ENCODE measurements at regions not wholly inside any gene's neighbourhood (a gene's known extent, or its start where the extent isn't known, plus 50 kb on each side); places are given as distances from the start of the nearest gene placed in this dataset.

GRCh38 chr9:13445103-13445500 is 165.6 kb upstream of the MPDZ start:
- no peak overlapping the region for H2BK5ac ChIP-seq (ENCODE audit: low read depth, low read length, poor library complexity)

GRCh38 chr9:13444245-13445102 is 165.0 kb upstream of the MPDZ start:
- DNase-seq: no peak
- H3K14ac ChIP-seq (ENCODE audit: low read length): no peak overlapping the region
- H2BK5ac ChIP-seq (ENCODE audit: low read depth, low read length, poor library complexity): no peak overlapping the region
- no peak overlapping the region for H4K8ac ChIP-seq (ENCODE audit: low read depth, low read length)
- H3K4me2 ChIP-seq (ENCODE audit: low read length): no peak overlapping the region
- no peak overlapping the region for H2BK12ac ChIP-seq (ENCODE audit: low read length)
- H2AFZ ChIP-seq (ENCODE audit: insufficient read depth, low read length, poor library complexity): no peak overlapping the region
- H3K79me1 ChIP-seq (ENCODE audit: low read length): no peaks in the 10 kb centered on the region
- no peaks in the 10 kb centered on the region for H3K9me3 ChIP-seq (ENCODE audit: insufficient read depth, low read depth, low read length)
- H3K4me1 ChIP-seq (ENCODE audit: control insufficient read depth in 1 of 2, insufficient read depth in 2 of 2, low read length in 2 of 2): no peaks in the 10 kb centered on the region
- no CpG with 5 or more reads among the region's 10 CpGs for WGBS (ENCODE audit: extremely low coverage, insufficient coverage, insufficient read length)
- no peak overlapping the region for H3K4me3 ChIP-seq (ENCODE audit: low read depth, low read length)
- H4K12ac ChIP-seq (ENCODE audit: low read depth, low read length): no peak overlapping the region
- no peak overlapping the region for H3K9ac ChIP-seq (ENCODE audit: low read length)
- H3K18ac ChIP-seq (ENCODE audit: low read length): no peak overlapping the region
- H3K27me3 ChIP-seq (ENCODE audit: insufficient read depth, low read length): no peaks in the 10 kb centered on the region
- H2AK5ac ChIP-seq (ENCODE audit: low read length): no peak overlapping the region
- H4K91ac ChIP-seq (ENCODE audit: low read depth, low read length): no peak overlapping the region
- H3K23ac ChIP-seq (ENCODE audit: low read length): no peak overlapping the region
- H3K27ac ChIP-seq (ENCODE audit: low read depth, low read length): no peak overlapping the region
- H3K4ac ChIP-seq (ENCODE audit: low read depth, low read length): no peak overlapping the region
- no peaks in the 10 kb centered on the region for H3K36me3 ChIP-seq (ENCODE audit: control insufficient read depth in 1 of 2, insufficient read depth in 2 of 2, low read length in 2 of 2)
- H3K79me2 ChIP-seq (ENCODE audit: control insufficient read depth, insufficient read depth, low read length, poor library complexity): no peaks in the 10 kb centered on the region
- no peak overlapping the region for H2BK120ac ChIP-seq (ENCODE audit: insufficient read depth, low read length, poor library complexity)

More at GRCh38 chr9:13445103-13445500, 165.6 kb upstream of the MPDZ start:
- Histone ChIP-seq H3K4me3 (ENCODE audit: low read depth, low read length) (no peak overlapping the region), H3K36me3 (ENCODE audit: control insufficient read depth in 1 of 2, insufficient read depth in 2 of 2, low read length in 2 of 2) (no peaks in the 10 kb centered on the region), H3K23ac (ENCODE audit: low read length) (no peak overlapping the region), H2AFZ (ENCODE audit: insufficient read depth, low read length, poor library complexity) (no peak overlapping the region), H2AK5ac (ENCODE audit: low read length) (no peak overlapping the region), H3K4me1 (ENCODE audit: control insufficient read depth in 1 of 2, insufficient read depth in 2 of 2, low read length in 2 of 2) (no peaks in the 10 kb centered on the region), H3K9ac (ENCODE audit: low read length) (no peak overlapping the region), H3K27me3 (ENCODE audit: insufficient read depth, low read length) (no peaks in the 10 kb centered on the region), H3K14ac (ENCODE audit: low read length) (no peak overlapping the region), H3K79me2 (ENCODE audit: control insufficient read depth, insufficient read depth, low read length, poor library complexity) (no peaks in the 10 kb centered on the region), H4K8ac (ENCODE audit: low read depth, low read length) (no peak overlapping the region), H2BK12ac (ENCODE audit: low read length) (no peak overlapping the region), H3K4ac (ENCODE audit: low read depth, low read length) (no peak overlapping the region), H3K9me3 (ENCODE audit: insufficient read depth, low read depth, low read length) (no peaks in the 10 kb centered on the region), H4K12ac (ENCODE audit: low read depth, low read length) (no peak overlapping the region), H2BK120ac (ENCODE audit: insufficient read depth, low read length, poor library complexity) (no peak overlapping the region), H3K18ac (ENCODE audit: low read length) (no peak overlapping the region), H3K27ac (ENCODE audit: low read depth, low read length) (no peak overlapping the region), H3K79me1 (ENCODE audit: low read length) (no peaks in the 10 kb centered on the region), H3K4me2 (ENCODE audit: low read length) (no peak overlapping the region), H4K91ac (ENCODE audit: low read depth, low read length) (no peak overlapping the region)
- DNase-seq: no peak
- WGBS (ENCODE audit: extremely low coverage, insufficient coverage, insufficient read length): no CpG with 5 or more reads among the region's 4 CpGs

GRCh38 chr9:13443346-13444244 is 164.1 kb upstream of the MPDZ start:
- no peaks in the 10 kb centered on the region for H3K79me1 ChIP-seq (ENCODE audit: low read length)
- no peaks in the 10 kb centered on the region for H3K27me3 ChIP-seq (ENCODE audit: insufficient read depth, low read length)
- H4K91ac ChIP-seq (ENCODE audit: low read depth, low read length): no peak overlapping the region
- H2AFZ ChIP-seq (ENCODE audit: insufficient read depth, low read length, poor library complexity): no peak overlapping the region
- no peak overlapping the region for H3K18ac ChIP-seq (ENCODE audit: low read length)
- H3K27ac ChIP-seq (ENCODE audit: low read depth, low read length): no peak overlapping the region
- H3K14ac ChIP-seq (ENCODE audit: low read length): no peak overlapping the region
- H3K9me3 ChIP-seq (ENCODE audit: insufficient read depth, low read depth, low read length): no peaks in the 10 kb centered on the region
- no peak for DNase-seq
- no peaks in the 10 kb centered on the region for H3K79me2 ChIP-seq (ENCODE audit: control insufficient read depth, insufficient read depth, low read length, poor library complexity)
- no CpG with 5 or more reads among the region's 18 CpGs for WGBS (ENCODE audit: extremely low coverage, insufficient coverage, insufficient read length)
- no peaks in the 10 kb centered on the region for H3K36me3 ChIP-seq (ENCODE audit: control insufficient read depth in 1 of 2, insufficient read depth in 2 of 2, low read length in 2 of 2)
- no peak overlapping the region for H2BK5ac ChIP-seq (ENCODE audit: low read depth, low read length, poor library complexity)
- no peak overlapping the region for H3K4me3 ChIP-seq (ENCODE audit: low read depth, low read length)
- H3K23ac ChIP-seq (ENCODE audit: low read length): no peak overlapping the region
- no peak overlapping the region for H2BK12ac ChIP-seq (ENCODE audit: low read length)
- H4K8ac ChIP-seq (ENCODE audit: low read depth, low read length): no peak overlapping the region
- no peaks in the 10 kb centered on the region for H3K4me1 ChIP-seq (ENCODE audit: control insufficient read depth in 1 of 2, insufficient read depth in 2 of 2, low read length in 2 of 2)
- H3K4ac ChIP-seq (ENCODE audit: low read depth, low read length): no peak overlapping the region
- H3K4me2 ChIP-seq (ENCODE audit: low read length): no peak overlapping the region
- no peak overlapping the region for H4K12ac ChIP-seq (ENCODE audit: low read depth, low read length)
- H2BK120ac ChIP-seq (ENCODE audit: insufficient read depth, low read length, poor library complexity): no peak overlapping the region
- H2AK5ac ChIP-seq (ENCODE audit: low read length): no peak overlapping the region
- no peak overlapping the region for H3K9ac ChIP-seq (ENCODE audit: low read length)

GRCh38 chr9:13439685-13440476 is 160.4 kb upstream of the MPDZ start:
- no peak overlapping the region for H3K4me3 ChIP-seq (ENCODE audit: low read depth, low read length)
- no peak overlapping the region for H2BK12ac ChIP-seq (ENCODE audit: low read length)
- H3K27ac ChIP-seq (ENCODE audit: low read depth, low read length): no peak overlapping the region
- H2BK120ac ChIP-seq (ENCODE audit: insufficient read depth, low read length, poor library complexity): no peak overlapping the region
- H3K79me1 ChIP-seq (ENCODE audit: low read length): no peaks in the 10 kb centered on the region
- H3K79me2 ChIP-seq (ENCODE audit: control insufficient read depth, insufficient read depth, low read length, poor library complexity): no peaks in the 10 kb centered on the region
- no peaks in the 10 kb centered on the region for H3K4me1 ChIP-seq (ENCODE audit: control insufficient read depth in 1 of 2, insufficient read depth in 2 of 2, low read length in 2 of 2)
- H3K9me3 ChIP-seq (ENCODE audit: insufficient read depth, low read depth, low read length): no peaks in the 10 kb centered on the region
- DNase-seq: no peak
- H2AK5ac ChIP-seq (ENCODE audit: low read length): no peak overlapping the region
- no peaks in the 10 kb centered on the region for H3K36me3 ChIP-seq (ENCODE audit: control insufficient read depth in 1 of 2, insufficient read depth in 2 of 2, low read length in 2 of 2)
- H3K9ac ChIP-seq (ENCODE audit: low read length): no peak overlapping the region
- no peak overlapping the region for H2BK5ac ChIP-seq (ENCODE audit: low read depth, low read length, poor library complexity)
- no peak overlapping the region for H3K4ac ChIP-seq (ENCODE audit: low read depth, low read length)
- H3K4me2 ChIP-seq (ENCODE audit: low read length): no peak overlapping the region
- H2AFZ ChIP-seq (ENCODE audit: insufficient read depth, low read length, poor library complexity): no peak overlapping the region
- no peak overlapping the region for H3K23ac ChIP-seq (ENCODE audit: low read length)
- no peak overlapping the region for H3K14ac ChIP-seq (ENCODE audit: low read length)
- H4K12ac ChIP-seq (ENCODE audit: low read depth, low read length): no peak overlapping the region
- H3K27me3 ChIP-seq (ENCODE audit: insufficient read depth, low read length): no peaks in the 10 kb centered on the region
- no peak overlapping the region for H3K18ac ChIP-seq (ENCODE audit: low read length)
- no peak overlapping the region for H4K8ac ChIP-seq (ENCODE audit: low read depth, low read length)
- no CpG with 5 or more reads among the region's 3 CpGs for WGBS (ENCODE audit: extremely low coverage, insufficient coverage, insufficient read length)
- no peak overlapping the region for H4K91ac ChIP-seq (ENCODE audit: low read depth, low read length)
